ENCODE measurements at regions not wholly inside any gene's neighbourhood (a gene's known extent, or its start where the extent isn't known, plus 50 kb on each side); places are given as distances from the start of the nearest gene placed in this dataset.
A peak's percentile ranks its signal among the peaks of the same experiment; 100 is the strongest.

DNA sequence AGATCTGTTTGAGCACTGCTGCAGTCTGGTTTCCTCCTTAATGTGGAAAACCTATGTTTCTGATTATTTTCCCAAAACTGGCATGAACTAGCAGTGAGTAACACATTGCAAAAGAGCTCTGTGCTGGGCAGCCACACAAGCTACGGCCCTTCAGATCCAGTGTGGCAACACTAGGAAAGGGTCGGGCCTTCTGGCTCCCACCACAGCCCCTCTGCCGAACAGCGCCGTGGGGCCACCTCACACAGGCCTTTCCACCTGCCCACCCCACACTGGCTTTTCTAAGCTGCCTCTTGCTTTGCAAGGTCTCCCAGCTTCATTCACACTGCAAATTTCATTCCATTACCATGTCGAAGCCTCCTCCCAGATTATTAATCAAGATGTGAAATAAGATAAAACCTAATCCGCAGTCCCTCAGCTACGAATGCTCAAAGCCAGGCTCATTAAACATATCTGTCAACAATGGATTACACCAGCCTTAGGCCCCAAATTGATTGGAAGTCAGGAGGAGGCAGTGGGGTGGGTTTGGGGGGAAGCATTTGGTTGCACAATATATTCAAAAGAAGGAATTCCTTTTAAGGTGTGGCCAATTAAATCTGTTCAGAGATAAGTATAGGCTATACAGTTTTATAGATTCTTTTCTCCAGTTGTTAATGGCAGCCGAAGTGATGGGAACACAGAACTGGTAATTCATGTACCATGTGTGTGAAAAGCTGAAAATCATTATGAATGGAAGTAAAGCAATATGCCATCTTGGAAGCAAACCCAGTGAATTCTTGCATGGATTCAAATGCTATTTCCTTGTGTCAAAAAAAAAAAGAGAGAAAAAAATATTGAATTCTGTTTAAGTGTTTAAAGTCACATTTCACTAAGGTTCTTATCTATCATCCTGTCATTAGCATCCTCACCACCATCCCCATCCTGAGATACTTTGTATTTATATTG, 223.7 kb downstream of the MTERF1 start:
- Histone ChIP-seq H3K27ac (ENCODE audit: low read length) (no peak overlapping the region), H3F3A (ENCODE audit: low read length, unreplicated experiment) (no peaks in the 10 kb centered on the region), H3K27me3 (ENCODE audit: low read length) (0 out of 2 replicates have a peak, but pooled peaks cover 4% of the 10 kb centered on the region), H3K9me3 (ENCODE audit: low read length) (no peaks in the 10 kb centered on the region), H3K79me2 (ENCODE audit: low read length) (no peaks in the 10 kb centered on the region), H3K4me2 (ENCODE audit: low read length) (no peak overlapping the region), H3K9ac (ENCODE audit: low read length) (no peak overlapping the region), H3K9me2 (replicated peaks; ENCODE audit: low read length) (no peaks in the 10 kb centered on the region), H2AFZ (ENCODE audit: low read length) (no peak overlapping the region), H3K36me3 (ENCODE audit: low read depth, low read length) (no peaks in the 10 kb centered on the region), H3K4me3 (ENCODE audit: low read length) (no peak overlapping the region), H3K4me1 (ENCODE audit: insufficient read depth, low read length) (no peaks in the 10 kb centered on the region), H4K20me1 (ENCODE audit: low read length) (no peaks in the 10 kb centered on the region)
- ChIA-PET CTCF (no interaction called here), POLR2A (ENCODE audit: unreplicated experiment) (no interaction called here)
- ATAC-seq (no peak), DNase-seq (no peak)
- intact Hi-C loops (cut with micrococcal nuclease), result no loop called here
- TF ChIP-seq EZH2phosphoT487 (IDR thresholded peaks at IDR 0.05; ENCODE audit: borderline replicate concordance, low read length) (no peak), EZH2 (IDR thresholded peaks at IDR 0.05; ENCODE audit: low read length, unreplicated experiment) (no peak)
- TF ChIP-seq, protein P1, sequence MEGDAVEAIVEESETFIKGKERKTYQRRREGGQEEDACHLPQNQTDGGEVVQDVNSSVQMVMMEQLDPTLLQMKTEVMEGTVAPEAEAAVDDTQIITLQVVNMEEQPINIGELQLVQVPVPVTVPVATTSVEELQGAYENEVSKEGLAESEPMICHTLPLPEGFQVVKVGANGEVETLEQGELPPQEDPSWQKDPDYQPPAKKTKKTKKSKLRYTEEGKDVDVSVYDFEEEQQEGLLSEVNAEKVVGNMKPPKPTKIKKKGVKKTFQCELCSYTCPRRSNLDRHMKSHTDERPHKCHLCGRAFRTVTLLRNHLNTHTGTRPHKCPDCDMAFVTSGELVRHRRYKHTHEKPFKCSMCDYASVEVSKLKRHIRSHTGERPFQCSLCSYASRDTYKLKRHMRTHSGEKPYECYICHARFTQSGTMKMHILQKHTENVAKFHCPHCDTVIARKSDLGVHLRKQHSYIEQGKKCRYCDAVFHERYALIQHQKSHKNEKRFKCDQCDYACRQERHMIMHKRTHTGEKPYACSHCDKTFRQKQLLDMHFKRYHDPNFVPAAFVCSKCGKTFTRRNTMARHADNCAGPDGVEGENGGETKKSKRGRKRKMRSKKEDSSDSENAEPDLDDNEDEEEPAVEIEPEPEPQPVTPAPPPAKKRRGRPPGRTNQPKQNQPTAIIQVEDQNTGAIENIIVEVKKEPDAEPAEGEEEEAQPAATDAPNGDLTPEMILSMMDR (conservative IDR thresholded peaks at IDR 0.05; ENCODE audit: low read depth, low read length), result no peak
- no TSS peak for BruUV-seq (replicated peaks)

DNA sequence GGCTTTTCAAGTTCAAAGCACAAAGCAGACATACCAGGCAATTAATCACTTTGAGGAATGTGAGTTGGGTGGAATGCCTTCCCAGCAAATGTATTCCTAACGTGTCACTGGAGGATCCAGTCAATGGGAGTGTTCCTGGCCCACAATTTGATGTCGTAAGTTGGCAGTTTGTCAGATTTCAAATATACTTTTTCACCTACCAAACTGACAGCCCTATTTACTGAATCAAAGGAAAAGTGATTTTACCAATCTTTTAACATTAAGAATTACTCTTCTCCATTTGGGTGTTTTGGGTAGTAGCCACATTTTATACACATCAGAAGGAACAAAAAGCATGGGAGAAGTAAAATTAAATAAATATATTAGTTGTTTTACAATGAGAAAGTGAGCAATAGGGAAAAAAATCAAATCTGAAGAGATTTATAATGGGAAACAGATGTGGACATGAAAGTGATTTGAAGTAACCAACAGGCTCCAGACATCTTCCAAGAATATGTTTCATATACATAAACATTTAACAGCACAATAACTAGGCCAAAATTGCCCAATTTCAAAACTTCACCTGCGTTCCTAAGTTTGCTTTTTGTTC, 222.9 kb downstream of the MTERF1 start:
- Histone ChIP-seq H3K9ac (ENCODE audit: low read length) (no peak overlapping the region), H3K9me3 (ENCODE audit: low read length) (no peaks in the 10 kb centered on the region), H3K4me3 (ENCODE audit: low read length) (no peak overlapping the region), H4K20me1 (ENCODE audit: low read length) (no peaks in the 10 kb centered on the region), H3K27me3 (ENCODE audit: low read length) (0 out of 2 replicates have a peak, but pooled peaks cover 4% of the 10 kb centered on the region), H2AFZ (ENCODE audit: low read length) (no peak overlapping the region), H3K9me2 (replicated peaks; ENCODE audit: low read length) (no peaks in the 10 kb centered on the region), H3K36me3 (ENCODE audit: low read depth, low read length) (no peaks in the 10 kb centered on the region), H3K4me1 (ENCODE audit: insufficient read depth, low read length) (no peaks in the 10 kb centered on the region), H3K4me2 (ENCODE audit: low read length) (no peak overlapping the region), H3F3A (ENCODE audit: low read length, unreplicated experiment) (no peaks in the 10 kb centered on the region), H3K79me2 (ENCODE audit: low read length) (no peaks in the 10 kb centered on the region), H3K27ac (ENCODE audit: low read length) (no peak overlapping the region)
- ChIA-PET POLR2A (ENCODE audit: unreplicated experiment) (no interaction called here), CTCF (no interaction called here)
- DNase-seq, result peak; percentile 40
- ATAC-seq, result no peak
- BruUV-seq (replicated peaks), result no TSS peak
- TF ChIP-seq EZH2phosphoT487 (IDR thresholded peaks at IDR 0.05; ENCODE audit: borderline replicate concordance, low read length) (no peak), EZH2 (IDR thresholded peaks at IDR 0.05; ENCODE audit: low read length, unreplicated experiment) (no peak)
- TF ChIP-seq, protein P1 (conservative IDR thresholded peaks at IDR 0.05; ENCODE audit: low read depth, low read length), result no peak
- intact Hi-C loops (cut with micrococcal nuclease), result no loop called here

DNA sequence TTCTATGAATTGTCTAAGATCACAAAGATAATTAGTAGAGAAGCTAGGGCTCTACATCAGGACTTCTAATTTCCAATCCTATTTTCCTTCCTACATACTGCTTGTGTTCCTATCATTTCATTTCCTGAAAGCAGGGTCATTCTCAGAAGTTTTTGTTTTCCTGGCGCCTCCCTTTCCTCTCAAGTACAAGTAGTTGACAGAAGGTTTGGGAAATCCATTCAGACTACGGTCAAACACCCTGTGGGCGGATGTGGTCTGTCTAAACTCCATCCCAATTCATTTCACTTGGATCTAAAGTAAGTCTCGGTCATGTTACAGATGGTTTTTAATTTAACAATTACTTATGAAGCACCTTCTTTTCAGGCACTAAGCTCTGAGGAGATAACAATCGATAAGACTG, 221.4 kb downstream of the MTERF1 start:
- H2AFZ ChIP-seq (ENCODE audit: low read length), result no peak overlapping the region
- no peaks in the 10 kb centered on the region for H3K36me3 ChIP-seq (ENCODE audit: low read depth, low read length)
- H3K9ac ChIP-seq (ENCODE audit: low read length), result no peak overlapping the region
- no peaks in the 10 kb centered on the region for H3K27me3 ChIP-seq (ENCODE audit: low read length)
- CTCF ChIA-PET, result no interaction called here
- H3K9me3 ChIP-seq (ENCODE audit: low read length), result no peaks in the 10 kb centered on the region
- no peaks in the 10 kb centered on the region for H3K9me2 ChIP-seq (replicated peaks; ENCODE audit: low read length)
- H3K4me2 ChIP-seq (ENCODE audit: low read length), result no peak overlapping the region
- H3K79me2 ChIP-seq (ENCODE audit: low read length), result no peaks in the 10 kb centered on the region
- no peak for TF ChIP-seq EZH2 (IDR thresholded peaks at IDR 0.05; ENCODE audit: low read length, unreplicated experiment)
- no peaks in the 10 kb centered on the region for H3F3A ChIP-seq (ENCODE audit: low read length, unreplicated experiment)
- intact Hi-C loops (cut with micrococcal nuclease), result no loop called here
- no peaks in the 10 kb centered on the region for H3K4me1 ChIP-seq (ENCODE audit: insufficient read depth, low read length)
- POLR2A ChIA-PET (ENCODE audit: unreplicated experiment), result no interaction called here
- no peak for ATAC-seq
- DNase-seq, result no peak
- no TSS peak for BruUV-seq (replicated peaks)
- H3K4me3 ChIP-seq (ENCODE audit: low read length), result no peak overlapping the region
- H4K20me1 ChIP-seq (ENCODE audit: low read length), result no peaks in the 10 kb centered on the region
- H3K27ac ChIP-seq (ENCODE audit: low read length), result no peak overlapping the region
